ENCODE measurements at regions not wholly inside any gene's neighbourhood (a gene's known extent, or its start where the extent isn't known, plus 50 kb on each side); places are given as distances from the start of the nearest gene placed in this dataset.

GRCh38 chr9:117809751-117810150, 105.5 kb downstream of the TLR4 start:
- H3K27me3 Mint-ChIP-seq = no peaks in the 10 kb centered on the region
- DNase-seq (ENCODE audit: low spot score, unreplicated experiment) = no peak
- no peaks in the 10 kb centered on the region for H3K4me1 Mint-ChIP-seq (ENCODE audit: low read depth)
- H3K4me3 Mint-ChIP-seq (ENCODE audit: low read depth) = no peak overlapping the region
- H3K27ac Mint-ChIP-seq = no peak overlapping the region
- no peaks in the 10 kb centered on the region for H3K36me3 Mint-ChIP-seq (ENCODE audit: insufficient read depth)
- TF ChIP-seq CTCF (IDR thresholded peaks at IDR 0.05; ENCODE audit: unreplicated experiment) = no peak
- H3K9me3 Mint-ChIP-seq (ENCODE audit: low read depth) = no peaks in the 10 kb centered on the region

DNA sequence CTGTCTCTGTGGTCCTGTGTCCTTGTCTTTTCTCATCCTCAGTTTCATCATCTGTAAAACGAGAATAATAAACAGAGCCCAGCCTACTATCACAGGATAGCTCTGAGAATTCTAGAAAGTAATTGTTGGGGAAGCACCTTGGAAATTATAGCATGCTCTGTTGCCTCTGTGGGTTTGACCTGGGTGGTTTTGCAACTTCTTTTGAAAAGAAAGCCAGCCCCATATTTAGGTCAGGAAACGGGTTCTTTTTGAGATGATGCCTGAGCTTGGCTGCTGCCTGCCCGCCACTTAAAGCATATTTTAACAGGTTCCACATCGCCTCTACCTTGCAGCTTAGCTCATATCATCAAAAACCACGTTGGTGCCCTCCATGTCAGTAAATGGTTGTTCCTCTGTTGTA, 111.1 kb downstream of the TLR4 start:
- Mint-ChIP-seq H3K27ac (no peak overlapping the region), H3K9me3 (ENCODE audit: low read depth) (no peaks in the 10 kb centered on the region), H3K27me3 (no peaks in the 10 kb centered on the region), H3K4me1 (ENCODE audit: low read depth) (no peaks in the 10 kb centered on the region), H3K36me3 (ENCODE audit: insufficient read depth) (no peaks in the 10 kb centered on the region), H3K4me3 (ENCODE audit: low read depth) (no peak overlapping the region)
- no peak for TF ChIP-seq CTCF (IDR thresholded peaks at IDR 0.05; ENCODE audit: unreplicated experiment)
- DNase-seq (ENCODE audit: low spot score, unreplicated experiment) = no peak

DNA sequence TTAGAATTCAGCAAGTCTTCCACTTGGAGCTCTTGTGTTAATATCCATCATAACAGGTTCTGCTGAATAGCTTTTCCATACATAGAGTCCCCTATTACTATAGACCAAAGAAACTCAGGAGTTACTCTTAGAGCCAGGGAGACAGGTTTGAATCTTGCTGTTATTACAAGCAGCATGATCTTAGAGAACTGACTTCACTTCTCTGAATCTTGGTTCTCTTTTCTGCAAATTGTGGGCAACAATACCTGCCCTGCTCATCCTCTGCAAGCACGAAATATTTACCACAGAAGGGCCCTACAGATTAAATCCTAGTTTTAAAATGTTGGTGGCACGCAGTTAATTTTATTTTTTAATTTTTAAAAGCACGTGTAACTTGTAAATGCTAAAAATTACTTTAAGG, 111.7 kb downstream of the TLR4 start:
- DNase-seq (ENCODE audit: low spot score, unreplicated experiment) = no peak
- no peaks in the 10 kb centered on the region for H3K27me3 Mint-ChIP-seq
- H3K36me3 Mint-ChIP-seq (ENCODE audit: insufficient read depth) = no peaks in the 10 kb centered on the region
- TF ChIP-seq CTCF (IDR thresholded peaks at IDR 0.05; ENCODE audit: unreplicated experiment) = no peak
- H3K27ac Mint-ChIP-seq = no peak overlapping the region
- H3K4me3 Mint-ChIP-seq (ENCODE audit: low read depth) = no peak overlapping the region
- no peaks in the 10 kb centered on the region for H3K9me3 Mint-ChIP-seq (ENCODE audit: low read depth)
- no peaks in the 10 kb centered on the region for H3K4me1 Mint-ChIP-seq (ENCODE audit: low read depth)

DNA sequence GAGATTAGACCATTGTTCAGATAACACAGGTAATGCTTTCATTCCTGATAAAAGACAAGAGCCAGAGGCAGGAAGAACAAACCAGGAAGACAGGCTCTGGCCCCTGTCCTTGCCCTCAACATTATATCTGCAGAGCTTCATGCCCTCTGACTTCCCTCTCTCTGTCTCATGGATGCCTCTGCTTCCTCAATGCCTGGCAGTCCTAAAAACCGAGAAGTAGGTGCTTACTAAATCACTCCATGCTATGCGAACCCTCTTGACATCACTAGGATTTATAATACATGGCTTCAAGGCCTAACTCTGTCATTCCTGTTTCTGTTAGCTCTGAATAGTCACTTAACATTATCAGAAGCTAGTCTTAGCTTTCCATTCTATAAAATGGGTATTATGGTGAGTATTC, 117.8 kb downstream of the TLR4 start:
- no peaks in the 10 kb centered on the region for H3K4me1 Mint-ChIP-seq (ENCODE audit: low read depth)

DNA sequence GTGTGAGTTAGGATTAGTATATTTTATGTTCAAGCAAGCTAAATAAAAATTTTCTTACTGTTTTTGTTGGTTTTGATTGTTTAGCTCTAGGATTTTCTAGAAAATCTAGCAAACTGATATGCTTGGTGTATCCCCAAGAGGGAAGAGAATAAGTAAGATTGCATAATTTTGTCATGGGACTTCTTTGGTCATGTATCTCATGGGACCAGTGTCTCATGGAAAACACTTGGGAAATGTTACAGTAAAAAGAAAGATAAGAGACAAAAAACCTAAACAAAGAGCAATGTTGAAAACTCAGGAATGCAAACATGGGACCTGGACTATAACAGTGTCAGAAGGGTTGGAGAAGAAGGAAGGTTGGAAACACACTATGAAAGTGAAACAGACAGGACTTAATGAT, 119.4 kb downstream of the TLR4 start:
- Mint-ChIP-seq H3K27me3 (no peaks in the 10 kb centered on the region), H3K9me3 (ENCODE audit: low read depth) (no peaks in the 10 kb centered on the region), H3K36me3 (ENCODE audit: insufficient read depth) (no peaks in the 10 kb centered on the region), H3K27ac (no peak overlapping the region), H3K4me3 (ENCODE audit: low read depth) (no peak overlapping the region), H3K4me1 (ENCODE audit: low read depth) (no peaks in the 10 kb centered on the region)
- TF ChIP-seq CTCF (IDR thresholded peaks at IDR 0.05; ENCODE audit: unreplicated experiment) = no peak
- no peak for DNase-seq (ENCODE audit: low spot score, unreplicated experiment)

More for the DNA sequence above, 117.8 kb downstream of the TLR4 start:
- DNase-seq (ENCODE audit: low spot score, unreplicated experiment) = no peak
- no peak for TF ChIP-seq CTCF (IDR thresholded peaks at IDR 0.05; ENCODE audit: unreplicated experiment)
- Mint-ChIP-seq H3K27me3 (no peaks in the 10 kb centered on the region), H3K27ac (no peak overlapping the region), H3K9me3 (ENCODE audit: low read depth) (no peaks in the 10 kb centered on the region), H3K36me3 (ENCODE audit: insufficient read depth) (no peaks in the 10 kb centered on the region), H3K4me3 (ENCODE audit: low read depth) (no peak overlapping the region)

All from progenitor cell of endocrine pancreas (in vitro differentiated cells).